ENCODE measurements at regions not wholly inside any gene's neighbourhood (a gene's known extent, or its start where the extent isn't known, plus 50 kb on each side); places are given as distances from the start of the nearest gene placed in this dataset.

DNA sequence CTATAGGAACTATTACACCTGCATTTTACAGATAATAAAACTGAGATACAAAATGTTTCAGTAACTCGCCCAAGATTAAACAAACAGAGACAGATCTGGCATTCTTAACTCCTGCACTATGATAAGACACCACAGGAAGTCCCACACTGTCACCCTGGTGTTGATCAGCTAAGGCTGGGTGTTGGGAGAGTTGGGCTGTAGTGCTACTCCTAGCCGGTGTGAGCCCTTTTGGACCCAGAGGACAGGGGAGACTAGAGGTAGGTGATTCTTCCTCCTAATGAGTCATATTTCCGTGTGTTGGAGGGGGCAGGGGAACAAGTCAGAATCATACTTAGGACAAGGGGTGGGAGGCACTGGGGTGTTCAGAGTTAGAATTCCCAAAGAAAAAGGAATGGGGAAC lies 353.2 kb upstream of the TENM4 start:
- Mint-ChIP-seq H3K36me3 (ENCODE audit: low read depth) (no peaks in the 10 kb centered on the region), H3K9me3 (no peaks in the 10 kb centered on the region), H3K4me1 (no peaks in the 10 kb centered on the region), H3K27me3 (ENCODE audit: low read depth) (no peaks in the 10 kb centered on the region), H3K27ac (ENCODE audit: unreplicated experiment) (no peak overlapping the region), H3K4me3 (no peak overlapping the region)
- TF ChIP-seq, protein P1, sequence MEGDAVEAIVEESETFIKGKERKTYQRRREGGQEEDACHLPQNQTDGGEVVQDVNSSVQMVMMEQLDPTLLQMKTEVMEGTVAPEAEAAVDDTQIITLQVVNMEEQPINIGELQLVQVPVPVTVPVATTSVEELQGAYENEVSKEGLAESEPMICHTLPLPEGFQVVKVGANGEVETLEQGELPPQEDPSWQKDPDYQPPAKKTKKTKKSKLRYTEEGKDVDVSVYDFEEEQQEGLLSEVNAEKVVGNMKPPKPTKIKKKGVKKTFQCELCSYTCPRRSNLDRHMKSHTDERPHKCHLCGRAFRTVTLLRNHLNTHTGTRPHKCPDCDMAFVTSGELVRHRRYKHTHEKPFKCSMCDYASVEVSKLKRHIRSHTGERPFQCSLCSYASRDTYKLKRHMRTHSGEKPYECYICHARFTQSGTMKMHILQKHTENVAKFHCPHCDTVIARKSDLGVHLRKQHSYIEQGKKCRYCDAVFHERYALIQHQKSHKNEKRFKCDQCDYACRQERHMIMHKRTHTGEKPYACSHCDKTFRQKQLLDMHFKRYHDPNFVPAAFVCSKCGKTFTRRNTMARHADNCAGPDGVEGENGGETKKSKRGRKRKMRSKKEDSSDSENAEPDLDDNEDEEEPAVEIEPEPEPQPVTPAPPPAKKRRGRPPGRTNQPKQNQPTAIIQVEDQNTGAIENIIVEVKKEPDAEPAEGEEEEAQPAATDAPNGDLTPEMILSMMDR (conservative IDR thresholded peaks at IDR 0.05) = no peak
- no peak for DNase-seq (ENCODE audit: low read depth, low spot score)

DNA sequence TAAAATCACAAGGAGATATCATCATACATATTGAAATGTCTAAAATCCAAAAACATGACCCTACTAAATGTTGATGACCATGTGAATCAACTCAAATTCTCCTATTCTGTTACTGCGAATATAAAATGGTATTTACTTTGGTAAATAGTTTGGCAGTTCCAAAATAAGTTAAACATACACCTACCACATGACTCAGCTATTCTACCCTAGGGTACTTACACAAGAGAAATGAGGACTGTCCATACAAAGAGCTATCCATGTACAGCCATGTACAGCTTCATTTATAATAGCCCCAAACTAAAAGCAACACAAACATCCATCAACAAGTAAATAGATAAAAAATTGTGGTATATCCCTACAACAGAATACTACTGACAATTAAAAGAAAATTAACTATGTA lies 346.1 kb upstream of the TENM4 start:
- TF ChIP-seq, protein P1 (conservative IDR thresholded peaks at IDR 0.05) = no peak
- H3K27ac Mint-ChIP-seq (ENCODE audit: unreplicated experiment) = no peak overlapping the region
- no peaks in the 10 kb centered on the region for H3K27me3 Mint-ChIP-seq (ENCODE audit: low read depth)
- no peaks in the 10 kb centered on the region for H3K4me1 Mint-ChIP-seq
- no peak overlapping the region for H3K4me3 Mint-ChIP-seq
- H3K36me3 Mint-ChIP-seq (ENCODE audit: low read depth) = no peaks in the 10 kb centered on the region
- peaks cover 2% of the 10 kb centered on the region for H3K9me3 Mint-ChIP-seq
- no peak for DNase-seq (ENCODE audit: low read depth, low spot score)

DNA sequence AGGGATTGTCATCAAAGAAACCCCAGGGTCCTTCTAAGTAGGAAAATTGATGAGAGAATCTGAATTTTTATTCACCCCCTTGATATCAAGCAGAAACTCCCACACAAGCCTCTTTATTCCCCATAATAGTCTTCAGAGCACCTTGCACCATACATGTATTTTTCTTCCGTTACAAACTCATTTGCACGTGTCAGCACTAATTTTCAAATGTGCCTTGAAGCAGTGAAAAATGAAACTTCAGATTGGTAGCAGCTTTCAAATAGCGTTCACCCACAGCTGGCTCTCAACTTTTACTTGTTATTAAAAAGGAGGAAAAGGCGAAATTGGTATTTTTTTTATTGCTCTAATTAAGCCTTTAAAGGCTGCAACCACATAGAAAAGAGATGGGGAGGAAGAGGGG lies 343.0 kb upstream of the TENM4 start:
- Mint-ChIP-seq H3K27me3 (ENCODE audit: low read depth) (no peaks in the 10 kb centered on the region), H3K4me3 (no peak overlapping the region), H3K4me1 (no peaks in the 10 kb centered on the region), H3K27ac (ENCODE audit: unreplicated experiment) (no peak overlapping the region), H3K9me3 (peaks cover 2% of the 10 kb centered on the region), H3K36me3 (ENCODE audit: low read depth) (no peaks in the 10 kb centered on the region)
- DNase-seq (ENCODE audit: low read depth, low spot score) = no peak
- TF ChIP-seq, protein P1 (conservative IDR thresholded peaks at IDR 0.05) = no peak

DNA sequence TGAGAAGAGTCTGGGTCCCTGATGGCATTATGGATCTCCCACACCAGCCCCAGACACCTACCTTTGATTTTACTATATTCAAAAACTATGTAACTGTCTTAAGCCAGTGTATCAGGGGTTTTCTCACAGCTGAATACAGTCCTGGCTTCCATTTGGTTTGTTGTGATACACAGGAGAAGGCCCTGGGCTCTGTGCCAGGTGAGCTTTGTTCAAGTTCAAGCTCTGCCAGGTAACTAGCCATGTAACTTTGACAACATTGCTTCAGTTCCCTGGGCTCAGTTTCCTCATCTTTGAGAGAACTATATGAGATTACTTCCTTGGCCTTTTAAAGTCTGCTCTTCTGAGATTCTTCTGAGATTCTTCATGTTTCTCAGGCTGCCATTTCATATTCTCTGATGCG lies 327.5 kb upstream of the TENM4 start:
- Mint-ChIP-seq H3K36me3 (ENCODE audit: low read depth) (no peaks in the 10 kb centered on the region), H3K27me3 (ENCODE audit: low read depth) (no peaks in the 10 kb centered on the region), H3K4me1 (no peaks in the 10 kb centered on the region), H3K4me3 (no peak overlapping the region), H3K9me3 (no peaks in the 10 kb centered on the region), H3K27ac (ENCODE audit: unreplicated experiment) (no peak overlapping the region)
- no peak for DNase-seq (ENCODE audit: low read depth, low spot score)
- TF ChIP-seq, protein P1 (conservative IDR thresholded peaks at IDR 0.05) = no peak

DNA sequence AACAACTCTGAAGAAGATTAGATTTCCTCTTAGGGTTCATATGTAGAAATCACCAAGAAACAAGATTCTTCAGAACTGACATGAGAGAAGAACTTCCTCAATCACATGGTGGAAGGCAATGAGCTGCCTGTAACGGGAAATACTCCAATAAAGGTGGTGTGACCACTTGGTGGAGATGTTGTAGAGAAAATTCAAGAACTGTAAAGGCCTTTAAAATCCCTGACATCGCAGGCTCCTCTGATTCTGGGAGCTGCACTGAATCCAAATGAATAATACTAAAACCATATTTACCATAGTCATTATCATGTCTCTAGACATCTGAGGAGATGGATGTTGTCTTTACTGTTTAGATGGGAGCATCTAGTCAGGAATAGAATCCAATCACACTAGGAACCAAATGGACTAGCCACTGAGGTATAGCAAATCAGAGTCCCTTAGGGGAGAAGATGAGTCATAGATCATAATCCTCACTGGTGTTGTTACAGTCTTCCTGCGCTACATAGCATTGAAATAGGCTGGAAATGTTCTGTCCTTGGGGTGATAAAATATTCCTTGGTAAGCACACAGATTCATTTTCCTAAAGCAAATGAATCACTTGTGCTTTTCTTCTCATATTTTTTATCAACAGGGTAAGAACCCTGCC lies 321.6 kb upstream of the TENM4 start:
- Mint-ChIP-seq H3K27me3 (ENCODE audit: low read depth) (no peaks in the 10 kb centered on the region), H3K4me1 (peaks cover 10% of the 10 kb centered on the region), H3K9me3 (no peaks in the 10 kb centered on the region), H3K36me3 (ENCODE audit: low read depth) (no peaks in the 10 kb centered on the region), H3K4me3 (no peak overlapping the region), H3K27ac (ENCODE audit: unreplicated experiment) (no peak overlapping the region)
- TF ChIP-seq, protein P1 (conservative IDR thresholded peaks at IDR 0.05) = no peak
- no peak for DNase-seq (ENCODE audit: low read depth, low spot score)

All from neural crest cell (in vitro differentiated cells).